Activated naive CD4-positive, alpha-beta T cell treated with anti-CD3 and anti-CD28 coated beads, Interleukin-2, amount 50 U/mL, for 24 hours (primary cell): ENCODE measurements at regions not wholly inside any gene's neighbourhood (a gene's known extent, or its start where the extent isn't known, plus 50 kb on each side); places are given as distances from the start of the nearest gene placed in this dataset.
"Not testable (repeated sequence)": the region's sequence is repeated elsewhere in the genome, so short reads cannot be mapped to it uniquely, and the experiment has no call there.

ENCODE experiments used
- H3K27ac Mint-ChIP-seq: one replicate; pipeline ENCODE4 v1.8.0; 2021; ENCODE audit warnings: mild to moderate bottlenecking, mixed read lengths
- H3K27me3 Mint-ChIP-seq: one replicate; pipeline ENCODE4 v1.8.0; 2021; ENCODE audit warnings: mixed read lengths
- H3K36me3 Mint-ChIP-seq: one replicate; pipeline ENCODE4 v1.8.0; 2021; ENCODE audit warnings: mixed read lengths
- H3K4me1 Mint-ChIP-seq: one replicate; pipeline ENCODE4 v1.8.0; 2021; ENCODE audit warnings: mixed read lengths
- H3K4me3 Mint-ChIP-seq: one replicate; pipeline ENCODE4 v1.8.0; 2021; ENCODE audit warnings: mild to moderate bottlenecking, mixed read lengths
- H3K9me3 Mint-ChIP-seq: one replicate; pipeline ENCODE4 v1.8.0; 2021; ENCODE audit warnings: mixed read lengths

DNA sequence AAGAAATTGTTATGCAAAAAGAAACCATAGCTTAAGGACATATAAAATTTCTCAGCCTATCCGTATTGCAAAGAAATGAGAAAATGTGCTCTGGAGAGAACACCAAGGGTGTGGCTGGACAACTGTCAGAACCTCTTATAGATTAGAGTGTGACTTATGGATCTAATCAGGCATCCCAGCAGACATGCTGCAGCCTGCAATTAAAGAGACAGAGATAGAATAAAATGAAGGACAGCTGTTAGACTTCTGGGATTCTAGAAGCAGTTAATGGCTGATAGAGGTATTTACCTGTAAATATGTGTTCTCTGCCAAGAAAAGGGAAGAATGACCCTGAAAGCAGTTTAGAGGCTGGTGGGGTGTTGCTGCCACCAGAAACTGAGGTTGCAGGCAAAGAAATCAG is 160.1 kb upstream of the KIF2B start:
- Mint-ChIP-seq H3K9me3 (peaks cover 7% of the 10 kb centered on the region), H3K4me1 (no peaks in the 10 kb centered on the region), H3K27ac (no peak overlapping the region), H3K4me3 (no peak overlapping the region), H3K27me3 (no peaks in the 10 kb centered on the region), H3K36me3 (no peaks in the 10 kb centered on the region)

DNA sequence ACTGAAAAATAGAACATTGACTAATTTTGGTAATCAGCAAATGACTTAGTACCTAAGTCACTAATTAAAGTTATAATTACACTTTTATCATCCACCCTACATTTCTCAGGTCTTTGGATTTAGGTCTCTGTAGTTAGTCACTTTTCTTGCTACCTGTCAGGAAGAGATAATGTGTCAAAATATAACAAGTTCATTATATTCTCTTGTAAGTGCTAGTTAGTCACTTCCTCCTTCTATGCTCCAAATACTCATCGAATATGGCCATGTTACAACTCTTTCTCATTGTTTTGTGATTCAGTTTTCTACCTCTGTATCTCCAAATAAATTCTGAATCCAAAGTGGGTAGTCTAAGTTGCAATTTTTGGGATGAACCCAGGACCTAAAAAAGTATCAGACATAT is 163.5 kb upstream of the KIF2B start:
- Mint-ChIP-seq H3K4me1 (no peaks in the 10 kb centered on the region), H3K4me3 (no peak overlapping the region), H3K27me3 (no peaks in the 10 kb centered on the region)

DNA sequence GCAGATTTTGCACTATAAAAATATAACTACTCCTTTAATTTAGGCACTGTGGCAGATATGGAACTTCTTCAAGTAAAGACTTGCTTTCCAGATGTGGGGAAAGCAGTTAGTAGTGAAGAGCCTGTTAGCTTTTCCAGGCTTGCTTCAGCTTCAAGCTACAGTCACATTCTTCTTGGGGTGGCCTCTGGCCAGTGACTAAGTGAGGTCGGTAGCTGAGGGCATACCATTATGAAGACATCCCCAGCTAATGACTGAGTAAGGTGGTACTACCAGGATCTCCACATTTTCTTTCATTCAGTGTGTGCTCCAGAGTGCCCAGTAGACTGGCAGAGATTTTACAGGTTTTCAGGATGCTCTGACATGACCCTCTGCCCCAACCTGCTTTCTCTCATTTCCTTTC is 167.1 kb upstream of the KIF2B start:
- H3K27me3 Mint-ChIP-seq, result no peaks in the 10 kb centered on the region
- no peaks in the 10 kb centered on the region for H3K4me1 Mint-ChIP-seq
- H3K4me3 Mint-ChIP-seq, result no peak overlapping the region

More for the DNA sequence above, 163.5 kb upstream of the KIF2B start:
- Mint-ChIP-seq H3K36me3 (no peaks in the 10 kb centered on the region), H3K27ac (no peak overlapping the region), H3K9me3 (peaks cover 5% of the 10 kb centered on the region)

GRCh38 chr17:53649201-53649600 is 173.5 kb upstream of the KIF2B start:
- H3K9me3 Mint-ChIP-seq, result peaks cover 16% of the 10 kb centered on the region
- no peaks in the 10 kb centered on the region for H3K36me3 Mint-ChIP-seq
- H3K4me1 Mint-ChIP-seq, result no peaks in the 10 kb centered on the region
- no peaks in the 10 kb centered on the region for H3K27me3 Mint-ChIP-seq
- H3K27ac Mint-ChIP-seq, result no peak overlapping the region
- H3K4me3 Mint-ChIP-seq, result no peak overlapping the region

More for the DNA sequence above, 167.1 kb upstream of the KIF2B start:
- Mint-ChIP-seq H3K27ac (no peak overlapping the region), H3K36me3 (no peaks in the 10 kb centered on the region), H3K9me3 (peaks cover 10% of the 10 kb centered on the region)

DNA sequence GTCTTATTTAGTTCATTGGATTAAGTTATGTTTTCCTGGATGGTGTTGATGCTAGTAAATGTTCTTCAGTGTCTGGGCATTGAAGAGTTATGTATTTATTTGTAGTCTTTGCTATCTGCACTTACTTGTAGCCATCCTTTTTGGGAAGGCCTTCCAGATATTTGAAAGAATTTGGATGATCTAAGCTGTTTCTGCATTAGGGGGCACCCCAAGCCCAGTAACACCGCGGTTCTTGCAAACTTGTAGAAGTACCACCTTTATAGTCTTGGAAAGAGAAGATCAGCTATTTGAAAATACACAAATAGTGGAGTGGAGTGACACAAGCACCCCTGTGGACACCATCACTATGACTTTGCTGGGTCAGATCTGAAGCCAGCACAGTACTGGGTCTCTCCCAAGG is 175.9 kb upstream of the KIF2B start:
- Mint-ChIP-seq H3K27me3 (no peaks in the 10 kb centered on the region), H3K9me3 (peaks cover 21% of the 10 kb centered on the region)

GRCh38 chr17:53640808-53641207 is 181.9 kb upstream of the KIF2B start:
- Mint-ChIP-seq H3K4me3 (no peak overlapping the region), H3K27me3 (no peaks in the 10 kb centered on the region), H3K9me3 (peaks cover 16% of the 10 kb centered on the region), H3K36me3 (no peaks in the 10 kb centered on the region), H3K4me1 (no peaks in the 10 kb centered on the region), H3K27ac (no peak overlapping the region)

More for the DNA sequence above, 175.9 kb upstream of the KIF2B start:
- Mint-ChIP-seq H3K36me3 (no peaks in the 10 kb centered on the region), H3K4me1 (no peaks in the 10 kb centered on the region), H3K4me3 (no peak overlapping the region), H3K27ac (no peak overlapping the region)

DNA sequence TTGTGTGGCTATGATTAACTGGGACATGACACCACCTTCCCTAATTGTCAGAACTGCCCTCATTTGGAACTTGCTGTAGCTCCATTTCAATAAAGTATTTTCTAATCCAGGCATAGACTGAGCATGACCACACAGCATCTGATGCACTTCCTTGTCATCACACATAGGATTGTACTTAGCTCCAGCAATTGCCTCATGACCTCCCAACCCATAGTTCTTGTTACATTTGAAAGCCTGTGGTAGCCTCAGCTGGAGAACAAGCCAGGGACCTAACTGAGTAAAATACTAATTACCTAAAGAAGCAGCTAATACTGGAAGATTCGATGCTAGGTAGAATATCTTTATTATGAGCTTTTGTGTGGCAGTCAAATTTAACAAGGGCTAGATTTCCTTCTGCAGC is 187.3 kb upstream of the KIF2B start:
- peaks cover 14% of the 10 kb centered on the region for H3K9me3 Mint-ChIP-seq
- no peak overlapping the region for H3K27ac Mint-ChIP-seq
- H3K27me3 Mint-ChIP-seq, result no peaks in the 10 kb centered on the region
- H3K36me3 Mint-ChIP-seq, result no peaks in the 10 kb centered on the region
- no peak overlapping the region for H3K4me3 Mint-ChIP-seq
- H3K4me1 Mint-ChIP-seq, result no peaks in the 10 kb centered on the region

- H3K9me3 Mint-ChIP-seq, result peaks cover 14% of the 10 kb centered on the region
- H3K36me3 Mint-ChIP-seq, result no peaks in the 10 kb centered on the region
- no peaks in the 10 kb centered on the region for H3K27me3 Mint-ChIP-seq
- no peak overlapping the region for H3K4me3 Mint-ChIP-seq
- H3K27ac Mint-ChIP-seq, result no peak overlapping the region
- H3K4me1 Mint-ChIP-seq, result no peaks in the 10 kb centered on the region
Measured at GRCh38 chr17:53633856-53634255, 188.9 kb upstream of the KIF2B start.

DNA sequence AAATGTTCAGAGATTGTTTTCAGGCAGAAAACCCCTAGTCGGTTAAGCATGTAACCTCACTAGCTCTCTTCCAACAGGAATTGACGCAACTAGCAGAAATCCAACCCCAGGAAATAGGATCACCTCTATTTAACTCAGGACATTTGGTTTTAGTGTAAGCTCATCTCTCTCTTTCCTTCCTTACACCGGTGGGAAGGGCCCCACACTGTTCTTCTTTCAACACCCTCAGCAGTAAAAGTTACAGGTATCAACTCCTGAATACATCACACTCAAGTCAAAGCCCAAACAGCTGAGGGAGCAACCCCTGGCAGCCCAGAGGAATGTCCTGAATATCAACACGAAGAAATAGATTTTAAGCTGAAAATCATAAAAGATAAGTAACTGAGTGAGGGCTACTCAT is 191.2 kb upstream of the KIF2B start:
- Mint-ChIP-seq H3K4me1 (no peaks in the 10 kb centered on the region), H3K27me3 (no peaks in the 10 kb centered on the region), H3K36me3 (no peaks in the 10 kb centered on the region), H3K9me3 (peaks cover 14% of the 10 kb centered on the region), H3K4me3 (no peak overlapping the region), H3K27ac (no peak overlapping the region)

GRCh38 chr17:53630638-53631037 is 192.1 kb upstream of the KIF2B start:
- Mint-ChIP-seq H3K36me3 (no peaks in the 10 kb centered on the region), H3K27ac (no peak overlapping the region), H3K4me3 (no peak overlapping the region), H3K4me1 (no peaks in the 10 kb centered on the region), H3K27me3 (no peaks in the 10 kb centered on the region), H3K9me3 (peaks cover 14% of the 10 kb centered on the region)

DNA sequence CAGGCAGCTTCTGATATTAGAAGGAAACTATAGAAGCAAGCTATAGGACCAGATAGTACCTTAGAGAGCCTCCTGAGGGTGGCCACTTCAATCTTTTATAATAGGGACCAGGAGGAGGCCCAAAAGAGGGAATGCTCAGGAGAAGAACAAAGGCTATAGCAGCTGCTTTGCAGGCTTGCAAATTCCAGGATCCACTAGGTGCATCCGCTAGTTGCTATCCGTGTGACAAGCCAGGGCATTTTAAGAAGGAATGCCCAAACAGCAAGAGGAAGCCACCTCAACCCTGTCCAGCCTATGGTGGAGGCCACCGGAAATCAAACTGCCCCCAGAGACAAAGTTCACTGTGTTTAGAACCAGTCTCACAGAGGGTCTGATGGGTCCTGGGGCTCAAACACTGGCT is 192.6 kb upstream of the KIF2B start:
- no peak overlapping the region for H3K27ac Mint-ChIP-seq
- H3K36me3 Mint-ChIP-seq, result no peaks in the 10 kb centered on the region
- H3K27me3 Mint-ChIP-seq, result no peaks in the 10 kb centered on the region
- no peaks in the 10 kb centered on the region for H3K4me1 Mint-ChIP-seq
- H3K9me3 Mint-ChIP-seq, result peaks cover 14% of the 10 kb centered on the region
- no peak overlapping the region for H3K4me3 Mint-ChIP-seq

DNA sequence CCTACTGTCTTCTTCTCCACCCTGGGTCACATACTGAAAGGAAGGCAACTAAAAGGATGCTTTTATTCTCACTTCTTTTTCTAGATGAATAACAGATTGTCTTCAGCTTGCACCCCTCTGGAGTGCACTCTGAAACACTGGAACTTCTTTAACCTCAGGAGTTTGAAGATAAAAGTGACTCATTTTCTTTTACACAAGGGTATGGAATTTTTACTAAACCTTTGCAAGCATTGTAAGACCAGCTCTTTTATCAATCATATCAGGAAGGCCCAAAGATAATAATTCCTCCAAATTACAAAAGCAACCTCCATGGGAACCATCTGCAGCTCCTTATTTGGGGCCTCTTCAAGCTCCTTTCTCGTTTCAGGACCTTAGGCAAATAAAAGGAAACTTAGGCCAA is 193.5 kb upstream of the KIF2B start:
- Mint-ChIP-seq H3K27me3 (no peaks in the 10 kb centered on the region), H3K27ac (no peak overlapping the region), H3K4me3 (no peak overlapping the region), H3K4me1 (no peaks in the 10 kb centered on the region), H3K36me3 (no peaks in the 10 kb centered on the region), H3K9me3 (peaks cover 9% of the 10 kb centered on the region)

DNA sequence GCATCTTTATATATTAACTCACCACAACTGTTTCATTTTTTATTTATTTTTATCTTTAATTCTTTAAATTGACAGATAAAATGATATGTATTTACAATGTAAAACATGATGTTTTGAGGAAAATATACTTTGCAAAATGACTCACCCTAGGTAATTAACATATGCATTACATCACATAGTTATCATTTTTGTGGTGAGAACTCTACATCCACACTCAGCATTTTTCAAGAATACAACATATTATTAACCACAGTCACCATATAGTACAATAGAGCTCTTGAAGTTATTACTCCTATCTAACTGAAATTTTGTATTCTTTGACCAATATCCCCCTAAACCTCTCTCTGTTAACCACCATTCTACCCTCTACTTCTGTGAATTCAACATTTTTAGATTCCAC is 194.7 kb upstream of the KIF2B start:
- no peak overlapping the region for H3K4me3 Mint-ChIP-seq
- no peaks in the 10 kb centered on the region for H3K36me3 Mint-ChIP-seq
- no peaks in the 10 kb centered on the region for H3K4me1 Mint-ChIP-seq
- H3K27ac Mint-ChIP-seq, result no peak overlapping the region
- peaks cover 5% of the 10 kb centered on the region for H3K9me3 Mint-ChIP-seq
- no peaks in the 10 kb centered on the region for H3K27me3 Mint-ChIP-seq

DNA sequence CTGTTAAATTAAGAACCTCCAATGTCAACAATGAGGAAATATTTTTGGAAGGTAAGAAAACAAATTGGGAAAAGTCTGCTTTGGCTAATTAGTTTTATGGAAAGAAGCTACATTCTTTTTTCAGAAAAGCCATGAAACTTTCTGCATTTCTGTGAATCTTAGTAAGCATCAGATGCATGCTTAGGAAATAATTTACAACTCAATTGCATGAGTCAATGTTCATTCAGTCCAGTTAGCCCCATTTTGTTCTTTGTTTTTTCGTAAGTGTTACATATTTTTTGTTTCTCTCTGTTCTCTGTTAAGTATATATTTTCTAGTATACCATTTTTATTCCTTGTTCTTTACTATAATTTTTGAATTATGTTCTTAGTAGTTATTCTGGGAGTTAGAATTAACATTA is 195.2 kb upstream of the KIF2B start:
- H3K9me3 Mint-ChIP-seq, result peaks cover 5% of the 10 kb centered on the region
- H3K4me3 Mint-ChIP-seq, result no peak overlapping the region
- no peaks in the 10 kb centered on the region for H3K36me3 Mint-ChIP-seq

GRCh38 chr17:53626286-53626685 is 196.4 kb upstream of the KIF2B start:
- no peaks in the 10 kb centered on the region for H3K4me1 Mint-ChIP-seq

More for the DNA sequence above, 195.2 kb upstream of the KIF2B start:
- no peaks in the 10 kb centered on the region for H3K4me1 Mint-ChIP-seq
- H3K27ac Mint-ChIP-seq, result peak overlapping the region; percentile 5
- H3K27me3 Mint-ChIP-seq, result no peaks in the 10 kb centered on the region

GRCh38 chr17:53619025-53619424 is 203.7 kb upstream of the KIF2B start:
- H3K27me3 Mint-ChIP-seq, result no peaks in the 10 kb centered on the region
- H3K4me3 Mint-ChIP-seq, result no peak overlapping the region
- no peaks in the 10 kb centered on the region for H3K4me1 Mint-ChIP-seq
- H3K27ac Mint-ChIP-seq, result no peak overlapping the region
- no peaks in the 10 kb centered on the region for H3K36me3 Mint-ChIP-seq
- H3K9me3 Mint-ChIP-seq, result no peaks in the 10 kb centered on the region

More at GRCh38 chr17:53626286-53626685, 196.4 kb upstream of the KIF2B start:
- Mint-ChIP-seq H3K27ac (no peak overlapping the region), H3K4me3 (no peak overlapping the region), H3K27me3 (no peaks in the 10 kb centered on the region), H3K9me3 (no peaks in the 10 kb centered on the region), H3K36me3 (no peaks in the 10 kb centered on the region)

DNA sequence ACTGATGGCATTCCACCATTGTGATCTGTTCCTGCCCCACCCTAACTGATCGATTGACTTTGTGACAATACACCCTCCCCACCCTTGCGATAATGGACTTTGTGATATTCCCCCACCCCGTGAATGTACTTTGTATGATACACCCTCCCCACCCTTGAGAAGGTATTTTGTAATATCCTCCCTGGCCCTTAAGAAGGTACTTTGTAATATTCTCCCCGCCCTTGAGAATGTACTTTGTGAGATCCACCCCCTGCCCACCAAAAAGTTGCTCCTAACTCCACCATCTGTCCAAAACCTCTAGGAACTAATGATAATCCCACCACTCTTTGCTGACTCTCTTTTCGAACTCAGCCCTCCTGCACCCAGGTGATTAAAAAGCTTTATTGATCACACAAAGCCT is 214.5 kb upstream of the KIF2B start:
- H3K4me3 Mint-ChIP-seq, H3K36me3 Mint-ChIP-seq, H3K27ac Mint-ChIP-seq, H3K4me1 Mint-ChIP-seq, H3K27me3 Mint-ChIP-seq: not testable (repeated sequence)
- peaks cover 10% of the 10 kb centered on the region for H3K9me3 Mint-ChIP-seq
